GM12874 (cell line): ENCODE measurements at regions not wholly inside any gene's neighbourhood (a gene's known extent, or its start where the extent isn't known, plus 50 kb on each side); places are given as distances from the start of the nearest gene placed in this dataset.

Experiments
- CTCF ChIP-seq: IDR thresholded peaks from 2 replicates; pipeline ENCODE4 v1.5.1; 2011; ENCODE audit warnings: low read depth, mild to moderate bottlenecking, control low read depth, low read length, moderate library complexity; ENCODE audit not compliant: insufficient read depth

GRCh38 chr20:19868441-19868840 lies 110.4 kb downstream of the RIN2 start:
- no peak for TF ChIP-seq CTCF

GRCh38 chr20:19872001-19872400 lies 113.9 kb downstream of the RIN2 start:
- TF ChIP-seq CTCF = no peak

GRCh38 chr20:19874040-19874727 lies 116.1 kb downstream of the RIN2 start:
- TF ChIP-seq CTCF = no peak

GRCh38 chr20:19875376-19876221 lies 117.5 kb downstream of the RIN2 start:
- no peak for TF ChIP-seq CTCF

- TF ChIP-seq CTCF = no peak
Observed at GRCh38 chr20:19876828-19877460, 118.9 kb downstream of the RIN2 start.

GRCh38 chr20:19880256-19881079 lies 122.4 kb downstream of the RIN2 start:
- TF ChIP-seq CTCF = no peak
